Endothelial cell of umbilical vein (primary cell): ENCODE measurements at regions not wholly inside any gene's neighbourhood (a gene's known extent, or its start where the extent isn't known, plus 50 kb on each side); places are given as distances from the start of the nearest gene placed in this dataset.

ENCODE experiments used
- BruUV-seq: library from RNA; stranded (reverse); fragments of 400-500 nt; replicated peaks from 2 replicates; lab custom pipeline; 2021; lab: Mats Ljungman, UMichigan
- CTCF ChIA-PET: fragments of 300-600, 350-600 bp; sonication (Branson Sonifier 250); formaldehyde crosslinking; loops from one replicate; lab custom pipeline; 2021; ENCODE audit warnings: antibody characterized with exemption, inconsistent platforms; lab: Charles Lee
- POLR2A ChIA-PET: fragments of 300-600, 350-600 bp; sonication (Branson Sonifier 250); formaldehyde crosslinking; loops from one replicate; lab custom pipeline; 2021; ENCODE audit warnings: antibody characterized with exemption, inconsistent platforms; lab: Charles Lee
- DNase-seq: peaks from one replicate; pipeline ENCODE4 v3.0.0-alpha.2; 2011; ENCODE audit warnings: low read depth, low spot score
- FAIRE-seq: peaks from 2 replicates; lab custom pipeline; 2011; peaks lifted over from hg19 to GRCh38; lab: Jason Lieb, UNC
- H2AFZ ChIP-seq: 2 replicates; pipeline ENCODE4 v1.6.0; 2012; ENCODE audit warnings: low read depth, low read length, control low read depth, inconsistent platforms
- H3K27ac ChIP-seq: 2 replicates; pipeline ENCODE4 v1.5.1; 2011; ENCODE audit warnings: low read depth, mild to moderate bottlenecking, control low read depth, low read length, moderate library complexity; ENCODE audit not compliant: insufficient read depth
- H3K27me3 ChIP-seq, 2 experiments: 2 replicates each; pipeline versions ENCODE4 v1.6.0 to v1.6.1; 2011; ENCODE audit warnings: low read length in 2 of 2, mixed read lengths in 1 of 2; ENCODE audit not compliant: control insufficient read depth in 2 of 2, insufficient read depth in 2 of 2
- H3K36me3 ChIP-seq, 2 experiments: 2 replicates in 1 of 2; 3 replicates in 1 of 2; pipeline ENCODE4 v1.5.1; 2011; ENCODE audit warnings: low read length in 2 of 2, mild to moderate bottlenecking in 1 of 2, moderate library complexity in 1 of 2; ENCODE audit not compliant: control insufficient read depth in 2 of 2, insufficient read depth in 2 of 2; ENCODE audit errors: extremely low read depth in 1 of 2
- H3K4me1 ChIP-seq: 3 replicates; pipeline ENCODE4 v1.5.1; 2011; ENCODE audit warnings: mild to moderate bottlenecking, low read length; ENCODE audit not compliant: control insufficient read depth, insufficient read depth; ENCODE audit errors: extremely low read depth
- H3K4me2 ChIP-seq: 2 replicates; pipeline ENCODE4 v1.6.1; 2011; ENCODE audit warnings: low read length, control low read depth, mixed read lengths; ENCODE audit not compliant: insufficient read depth
- H3K4me3 ChIP-seq, 3 experiments: fragments of 200-600 bp in 1 of 3; sonication (generic), shearing (Covaris generic) in 1 of 3; replicated peaks in 1 of 3; 2 replicates each; pipeline ENCODE4 v1.5.1; 2011 to 2016; ENCODE audit warnings: control low read depth in 3 of 3, low read length in 3 of 3, mild to moderate bottlenecking in 2 of 3, inconsistent platforms in 1 of 3, low read depth in 1 of 3, moderate library complexity in 1 of 3; ENCODE audit not compliant: insufficient read depth in 1 of 3
- H3K79me2 ChIP-seq: 2 replicates; pipeline ENCODE4 v1.6.0; 2012; ENCODE audit warnings: low read length, inconsistent platforms; ENCODE audit not compliant: control insufficient read depth, insufficient read depth
- H3K9ac ChIP-seq: replicated peaks from 2 replicates; pipeline ENCODE3; 2011; ENCODE audit warnings: low read length, control low read depth; ENCODE audit not compliant: insufficient read depth; ENCODE audit errors: extremely low read depth
- H3K9me1 ChIP-seq: replicated peaks from 3 replicates; pipeline ENCODE4 v1.6.0; 2011; ENCODE audit warnings: mild to moderate bottlenecking, low read length; ENCODE audit not compliant: control insufficient read depth, insufficient read depth; ENCODE audit errors: extremely low read depth
- H3K9me3 ChIP-seq: replicated peaks from 2 replicates; pipeline ENCODE4 v1.5.1; 2012; ENCODE audit warnings: low read length, inconsistent platforms; ENCODE audit not compliant: control insufficient read depth, insufficient read depth
- H4K20me1 ChIP-seq: replicated peaks from 2 replicates; pipeline ENCODE3; 2011; ENCODE audit warnings: mild to moderate bottlenecking, low read length; ENCODE audit not compliant: control insufficient read depth, insufficient read depth; ENCODE audit errors: extremely low read depth
- CTCF ChIP-seq, 2 donors: IDR thresholded peaks; 1 replicate in 1 of 2; 2 replicates in 1 of 2; pipeline ENCODE4 v1.5.1; 2011; ENCODE audit warnings: low read length in 2 of 2, mild to moderate bottlenecking in 2 of 2, moderate library complexity in 2 of 2, control low read depth in 1 of 2, inconsistent platforms in 1 of 2, low read depth in 1 of 2; ENCODE audit not compliant: insufficient read depth in 1 of 2; ENCODE audit errors: extremely low read depth in 1 of 2
- EZH2 ChIP-seq: IDR thresholded peaks from 2 replicates; pipeline ENCODE4 v1.6.1; 2012; ENCODE audit warnings: borderline replicate concordance, low read depth, mild to moderate bottlenecking, moderate library complexity, low read length, inconsistent platforms; ENCODE audit not compliant: severe bottlenecking
- GATA2 ChIP-seq: IDR thresholded peaks from 2 replicates; pipeline ENCODE4 v1.7.0; 2011; ENCODE audit warnings: low read depth, mild to moderate bottlenecking, moderate library complexity, mixed read lengths, low read length; ENCODE audit not compliant: insufficient read length, insufficient read depth
- JUN ChIP-seq: IDR thresholded peaks from 2 replicates; pipeline ENCODE4 v1.6.1; 2011; ENCODE audit warnings: borderline replicate concordance, low read depth; ENCODE audit not compliant: insufficient read length, insufficient read depth
- MAX ChIP-seq: IDR thresholded peaks from 2 replicates; pipeline ENCODE4 v1.6.1; 2011; ENCODE audit not compliant: insufficient read depth, insufficient read length
- MYC ChIP-seq: IDR thresholded peaks from one replicate; pipeline ENCODE4 v1.6.1; 2011; ENCODE audit warnings: mild to moderate bottlenecking, low read depth, low read length
- POLR2A ChIP-seq: IDR thresholded peaks from 2 replicates; pipeline ENCODE4 v1.6.1; 2012; ENCODE audit warnings: low read depth, mild to moderate bottlenecking, control low read depth, low read length
- dilution Hi-C: fragments of 300-500 bp; cut with MboI; formaldehyde crosslinking; loops from one replicate; pipeline ENCODE4 v1.15.0; 2019; ENCODE audit warnings: low sequenced_read_pairs; ENCODE audit not compliant: extremely low pct_ligation_motif_present
- intact Hi-C: fragments of 100-400 bp; cut with micrococcal nuclease; formaldehyde crosslinking; loops from one replicate; pipeline ENCODE4 v1.10.0; 2022

- DNase-seq (no peak), FAIRE-seq (no peak)
- ChIA-PET POLR2A (no interaction called here), CTCF (no interaction called here)
- H3K9me3 ChIP-seq: no peaks in the 10 kb centered on the region
- H2AFZ ChIP-seq: no peak overlapping the region
- H3K27ac ChIP-seq: no peak overlapping the region
- no peak overlapping the region for H3K4me3 ChIP-seq
- no peaks in the 10 kb centered on the region for H3K79me2 ChIP-seq
- H3K27me3 ChIP-seq: peaks cover 0 to 3% of the 10 kb centered on the region in 2 experiments
- intact Hi-C loops: no loop called here
- no peaks in the 10 kb centered on the region for H4K20me1 ChIP-seq
- BruUV-seq: no TSS peak
- H3K36me3 ChIP-seq: no peaks in the 10 kb centered on the region
- no peak overlapping the region for H3K9ac ChIP-seq
- no peaks in the 10 kb centered on the region for H3K9me1 ChIP-seq
- no peaks in the 10 kb centered on the region for H3K4me1 ChIP-seq
- H3K4me2 ChIP-seq: no peak overlapping the region
- no peak for TF ChIP-seq MYC
- TF ChIP-seq EZH2: no peak
- TF ChIP-seq GATA2: no peak
- TF ChIP-seq MAX: no peak
- TF ChIP-seq CTCF (IDR thresholded peaks at IDR 0.05; ENCODE audit: extremely low read depth in 1 of 2, insufficient read depth in 1 of 2, low read depth in 1 of 2, low read length in 2 of 2): no peak
- TF ChIP-seq JUN: no peak
- no peak for TF ChIP-seq POLR2A
- dilution Hi-C loops: no loop called here
Measured at GRCh38 chr6:128710315-128710714, 172.6 kb upstream of the LAMA2 start.

GRCh38 chr6:128704601-128705000 lies 178.3 kb upstream of the LAMA2 start:
- H3K4me3 ChIP-seq: no peak overlapping the region
- H3K27ac ChIP-seq: no peak overlapping the region
- dilution Hi-C loops (no loop called here), intact Hi-C loops (no loop called here)
- BruUV-seq: no TSS peak
- H4K20me1 ChIP-seq: no peaks in the 10 kb centered on the region
- H3K9me3 ChIP-seq: no peaks in the 10 kb centered on the region
- H3K36me3 ChIP-seq: no peaks in the 10 kb centered on the region
- ChIA-PET POLR2A (no interaction called here), CTCF (no interaction called here)
- no peaks in the 10 kb centered on the region for H3K79me2 ChIP-seq
- no peak overlapping the region for H2AFZ ChIP-seq
- H3K9me1 ChIP-seq: no peaks in the 10 kb centered on the region
- no peaks in the 10 kb centered on the region for H3K4me1 ChIP-seq
- DNase-seq (no peak), FAIRE-seq (no peak)
- TF ChIP-seq CTCF (IDR thresholded peaks at IDR 0.05; ENCODE audit: extremely low read depth in 1 of 2, insufficient read depth in 1 of 2, low read depth in 1 of 2, low read length in 2 of 2) (no peak), JUN (no peak), POLR2A (no peak), EZH2 (no peak), MYC (no peak), MAX (no peak)
- H3K27me3 ChIP-seq: no peaks in the 10 kb centered on the region
- H3K9ac ChIP-seq: no peak overlapping the region
- no peak overlapping the region for H3K4me2 ChIP-seq
